Left kidney (tissue), 1 donor: ENCODE measurements at regions not wholly inside any gene's neighbourhood (a gene's known extent, or its start where the extent isn't known, plus 50 kb on each side); places are given as distances from the start of the nearest gene placed in this dataset.

ENCODE experiments used
- DNase-seq: peaks from one replicate; pipeline ENCODE4 v3.0.0-alpha.2; 2013

DNA sequence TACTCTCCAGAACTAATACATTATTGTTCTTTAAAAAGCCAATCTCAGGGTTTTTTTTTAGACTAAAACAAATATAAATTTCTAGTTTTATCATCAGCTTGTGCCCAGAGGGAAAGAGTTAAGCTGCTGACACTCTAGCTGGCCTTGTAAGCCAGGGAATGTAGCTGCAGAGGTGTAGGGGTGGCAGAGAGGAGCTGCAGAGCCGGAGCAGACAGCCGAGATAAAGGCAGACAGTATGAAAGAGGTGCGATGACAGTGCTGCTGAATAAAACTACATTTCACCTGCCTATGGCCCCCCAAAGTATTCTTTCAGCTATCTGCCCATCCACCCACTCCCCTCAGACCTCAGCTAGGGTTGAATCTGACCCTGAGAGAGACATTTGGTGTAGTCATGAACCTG, 653.7 kb upstream of the ZWINT start:
- DNase-seq: no peak

DNA sequence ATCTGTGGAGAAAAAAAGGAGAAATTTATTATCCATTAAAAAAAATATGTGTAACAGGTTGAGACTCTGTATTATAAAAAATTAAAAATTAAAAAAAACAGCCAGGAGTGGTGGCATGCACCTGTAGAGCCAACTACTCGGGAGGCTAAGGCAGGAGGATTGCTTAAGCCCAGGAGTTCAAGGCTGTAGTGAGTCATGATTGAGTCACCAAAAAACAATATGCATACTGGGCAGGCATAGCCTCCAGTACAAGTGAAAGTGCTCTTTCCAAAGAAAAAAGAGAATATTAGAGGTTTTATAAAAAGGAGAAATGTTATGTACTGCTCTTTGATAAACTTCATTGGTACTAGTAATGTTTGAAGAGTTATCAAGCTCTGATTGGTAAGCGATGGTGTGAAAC, 647.1 kb upstream of the ZWINT start:
- no peak for DNase-seq

DNA sequence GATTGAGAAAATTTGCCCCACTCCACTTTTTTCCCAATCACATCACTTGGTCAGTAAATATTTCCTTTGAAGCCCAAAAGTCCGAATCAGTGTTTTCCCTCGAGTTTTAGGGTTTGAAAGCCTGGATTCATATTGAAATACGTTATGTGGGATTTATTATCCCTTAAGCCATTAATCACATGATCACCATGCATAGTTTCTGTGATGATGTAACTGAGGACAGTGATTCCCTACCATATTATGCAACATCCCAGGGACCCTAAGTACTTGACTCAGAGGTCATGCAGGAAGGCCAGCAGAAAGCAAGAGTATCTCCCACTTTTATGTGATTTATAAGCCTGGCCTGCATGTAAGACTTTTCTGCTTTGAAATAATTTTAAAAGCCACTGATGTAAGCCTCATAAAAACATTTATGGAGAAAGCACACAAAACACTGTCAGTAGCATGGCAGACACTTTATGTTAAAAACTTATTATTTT, 630.6 kb upstream of the ZWINT start:
- no peak for DNase-seq

GRCh38 chr10:56975513-56975912, 614.5 kb upstream of the ZWINT start:
- DNase-seq: no peak

DNA sequence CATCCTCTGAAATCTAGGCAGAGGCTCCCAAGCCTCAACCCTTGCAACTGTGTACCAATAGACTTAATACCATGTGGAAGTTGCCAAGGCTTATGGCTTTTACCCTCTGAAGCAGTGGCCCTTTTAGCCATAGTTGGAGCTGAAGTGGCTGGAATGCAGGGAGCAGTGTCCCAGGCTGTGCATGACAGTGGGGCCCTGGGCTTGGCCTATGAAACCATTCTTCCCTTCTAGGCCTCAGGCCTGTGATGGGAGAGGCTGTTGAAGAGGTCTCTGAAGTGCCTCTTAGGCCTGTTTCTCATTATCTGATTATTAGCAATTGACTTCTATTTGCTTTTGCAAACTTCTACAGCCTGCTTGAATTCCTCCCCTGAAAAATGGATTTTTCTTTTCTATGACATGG, 612.7 kb upstream of the ZWINT start:
- no peak for DNase-seq

DNA sequence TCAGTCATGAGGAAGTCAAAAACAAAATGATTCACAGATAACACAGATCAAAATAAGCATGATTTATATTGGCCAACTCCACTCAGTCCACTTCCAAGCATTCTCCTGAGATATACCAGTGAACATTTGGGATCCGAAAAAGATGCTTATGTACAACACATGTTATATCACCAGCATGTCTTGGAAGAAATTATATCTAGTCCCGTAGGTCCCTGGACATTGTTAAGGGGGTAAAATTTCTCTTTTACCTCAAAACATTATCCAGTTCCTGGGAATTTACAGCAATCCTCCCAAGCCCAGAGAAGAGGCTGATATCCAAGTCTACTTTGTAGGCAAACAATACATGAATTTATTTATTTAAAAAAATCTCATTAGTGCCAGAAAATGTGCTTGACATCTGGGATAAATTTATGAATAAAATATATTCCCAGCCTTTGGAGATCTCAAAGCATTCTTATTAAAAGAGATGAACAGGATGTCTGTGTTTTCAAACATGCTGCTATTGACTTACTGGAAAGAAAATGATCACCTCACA, 582.2 kb upstream of the ZWINT start:
- no peak for DNase-seq

DNA sequence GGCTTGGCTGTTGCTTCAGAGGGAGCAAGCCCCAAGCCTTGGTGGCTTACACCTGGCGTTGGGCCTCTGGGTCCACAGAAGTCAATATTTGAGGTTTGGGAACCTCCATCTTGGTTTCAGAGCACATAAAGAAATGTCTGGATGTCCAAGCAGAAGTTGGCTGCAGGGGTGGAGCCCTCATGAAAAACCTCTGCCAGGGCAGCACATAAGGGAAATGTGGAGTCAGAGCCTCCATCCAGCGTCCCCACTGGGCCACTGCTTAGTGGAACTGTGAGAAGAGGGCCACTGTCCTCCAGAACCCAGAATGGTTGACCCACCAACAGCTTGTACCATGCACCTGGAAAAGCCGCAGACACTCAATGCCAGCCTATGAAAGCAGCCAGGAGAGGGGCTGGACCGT, 573.5 kb upstream of the ZWINT start:
- DNase-seq: no peak

GRCh38 chr10:56928714-56929113, 567.7 kb upstream of the ZWINT start:
- no peak for DNase-seq

DNA sequence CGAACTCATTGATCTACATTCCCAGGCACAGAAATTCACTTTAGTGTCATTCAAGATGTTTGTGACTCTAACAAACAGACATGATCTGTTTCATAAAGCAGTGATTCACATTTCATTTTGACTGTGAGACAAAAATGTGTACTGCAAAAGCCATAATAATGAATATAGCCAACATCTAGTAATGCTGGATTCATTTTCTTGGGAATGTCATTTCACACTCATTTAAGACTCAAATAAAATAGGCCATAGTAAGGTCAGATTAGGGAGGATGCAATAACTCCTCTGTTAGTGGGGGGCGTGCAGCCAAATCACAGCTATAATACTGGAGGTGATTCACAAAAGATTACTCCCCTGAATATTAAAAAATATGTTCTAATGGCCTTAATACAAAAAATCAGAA, 566.6 kb upstream of the ZWINT start:
- DNase-seq: no peak

- peak; percentile 15 for DNase-seq
These were observed 559.7 kb upstream of the ZWINT start for GRCh38 chr10:56920601-56921261.

- DNase-seq: no peak
These were observed 551.0 kb upstream of the ZWINT start for GRCh38 chr10:56912043-56912442.

DNA sequence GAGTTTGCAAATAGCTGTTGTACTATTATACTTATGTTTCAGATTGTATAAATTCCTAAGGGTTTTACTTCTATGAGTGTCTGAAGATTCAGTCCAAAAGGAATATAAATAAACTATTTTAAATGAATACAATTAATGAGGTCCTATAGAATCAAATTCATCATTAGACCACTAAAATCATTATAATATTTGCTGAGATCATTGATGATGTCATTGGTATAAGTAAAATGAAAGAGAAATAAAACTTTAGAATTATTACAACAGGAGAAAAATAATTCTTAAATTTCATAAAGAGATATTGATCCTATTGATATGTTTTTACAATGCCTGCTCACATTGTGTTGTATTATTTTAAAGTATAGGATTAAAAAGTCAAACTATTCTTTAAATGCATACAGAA, 544.0 kb upstream of the ZWINT start:
- DNase-seq: no peak

DNA sequence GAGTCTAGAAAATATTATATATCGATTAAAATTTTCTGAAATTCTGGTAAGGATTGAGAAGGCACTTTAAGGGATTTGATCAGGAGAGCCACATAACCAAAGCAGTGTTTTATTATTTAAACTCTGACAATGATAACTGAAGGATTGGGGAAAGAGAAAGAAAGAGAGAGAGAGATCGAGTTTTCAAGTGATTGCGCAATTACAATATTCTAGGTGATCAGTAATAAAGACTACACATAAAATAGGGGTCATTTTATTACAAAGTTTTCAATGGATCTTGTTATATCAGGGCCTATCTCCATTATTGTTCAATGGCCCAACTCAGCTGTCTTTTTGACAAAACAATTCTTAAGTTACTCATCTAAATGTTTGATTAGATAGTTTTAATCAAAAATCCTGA, 541.5 kb upstream of the ZWINT start:
- DNase-seq: no peak

- no peak for DNase-seq
These were observed 534.2 kb upstream of the ZWINT start for GRCh38 chr10:56895306-56895705.

GRCh38 chr10:56881218-56881617, 520.2 kb upstream of the ZWINT start:
- peak; percentile 13 for DNase-seq

DNA sequence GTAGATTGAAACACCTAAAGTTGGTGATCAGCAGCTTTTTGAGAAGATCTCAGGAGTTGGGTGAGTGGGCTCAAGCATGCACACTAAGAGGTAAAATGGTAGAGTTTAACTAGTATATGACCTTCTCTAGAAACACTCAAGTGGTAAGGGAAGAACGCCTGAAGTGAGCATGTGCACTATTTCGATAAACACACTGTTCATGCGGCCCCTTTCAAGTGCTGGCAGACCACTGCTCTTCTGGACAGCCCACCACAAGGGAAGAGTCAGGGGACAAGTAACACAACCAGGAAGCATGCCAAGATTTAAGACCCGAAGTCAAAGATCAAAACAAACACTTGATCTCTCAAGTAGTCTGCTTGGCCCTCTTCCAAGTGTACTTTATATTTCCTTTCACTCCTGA, 519.5 kb upstream of the ZWINT start:
- peak; percentile 25 for DNase-seq

DNA sequence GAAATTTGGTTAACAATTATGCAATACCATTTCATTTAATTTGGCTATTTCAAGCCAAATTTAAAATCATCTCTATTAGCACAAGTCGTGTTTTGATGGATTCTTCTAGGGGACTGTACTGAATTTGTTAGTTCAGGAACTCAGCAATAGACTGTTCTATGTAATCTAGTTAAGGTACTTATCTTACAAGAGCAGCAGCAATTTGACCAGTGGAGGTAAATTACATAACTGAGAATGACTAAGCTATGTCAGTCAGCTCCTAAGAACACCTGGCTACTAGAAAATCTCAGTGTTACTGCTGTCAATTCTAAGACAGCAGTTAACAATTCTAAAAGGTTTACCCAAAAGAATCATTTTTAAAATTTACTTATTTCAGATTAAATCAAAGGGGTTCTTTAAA, 513.9 kb upstream of the ZWINT start:
- no peak for DNase-seq

- DNase-seq: no peak
These were observed 510.2 kb upstream of the ZWINT start for GRCh38 chr10:56871160-56871668.

- no peak for DNase-seq
These were observed 506.2 kb upstream of the ZWINT start for GRCh38 chr10:56867236-56867635.

DNA sequence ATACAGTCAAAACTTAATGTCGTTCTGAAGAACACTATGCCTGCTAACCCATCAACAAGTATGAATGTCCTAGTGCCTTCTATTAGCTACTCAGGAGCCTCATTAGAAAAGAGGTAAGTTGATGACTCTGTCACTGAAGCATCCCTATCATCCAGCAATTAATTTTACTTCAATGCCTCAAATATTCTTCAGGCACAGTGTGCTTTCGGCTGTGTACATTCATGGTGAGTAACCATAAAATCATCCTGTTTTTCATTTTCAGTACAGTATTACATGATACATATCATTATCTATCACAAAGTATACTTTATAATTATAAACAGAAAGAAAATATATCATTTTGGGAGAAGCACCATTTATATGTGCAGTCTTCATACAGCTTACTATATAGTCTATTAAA, 495.5 kb upstream of the ZWINT start:
- DNase-seq: no peak

GRCh38 chr10:56844978-56845529, 484.0 kb upstream of the ZWINT start:
- no peak for DNase-seq

GRCh38 chr10:56836659-56837058, 475.6 kb upstream of the ZWINT start:
- no peak for DNase-seq

DNA sequence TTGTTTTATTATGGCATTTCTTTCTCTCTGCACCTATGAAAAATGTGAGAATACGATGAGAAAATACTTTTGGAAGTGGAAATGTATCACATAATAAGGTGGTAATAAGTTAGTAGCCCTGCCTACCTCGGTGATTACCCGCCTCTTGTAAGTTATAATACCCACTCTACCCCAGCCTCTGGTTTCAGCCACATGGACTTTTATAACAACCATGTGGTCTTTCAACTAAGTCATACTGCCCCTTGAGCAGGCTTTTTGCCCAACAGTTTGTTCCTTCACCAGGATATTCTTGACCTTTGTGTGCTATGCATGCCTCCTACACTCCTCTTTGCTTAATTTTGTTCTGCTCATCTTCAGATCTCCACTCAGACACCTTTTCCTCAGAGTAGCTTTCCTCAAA, 470.6 kb upstream of the ZWINT start:
- no peak for DNase-seq

GRCh38 chr10:56823849-56824248, 462.8 kb upstream of the ZWINT start:
- DNase-seq: no peak
